ENCODE measurements at regions not wholly inside any gene's neighbourhood (a gene's known extent, or its start where the extent isn't known, plus 50 kb on each side); places are given as distances from the start of the nearest gene placed in this dataset.

DNA sequence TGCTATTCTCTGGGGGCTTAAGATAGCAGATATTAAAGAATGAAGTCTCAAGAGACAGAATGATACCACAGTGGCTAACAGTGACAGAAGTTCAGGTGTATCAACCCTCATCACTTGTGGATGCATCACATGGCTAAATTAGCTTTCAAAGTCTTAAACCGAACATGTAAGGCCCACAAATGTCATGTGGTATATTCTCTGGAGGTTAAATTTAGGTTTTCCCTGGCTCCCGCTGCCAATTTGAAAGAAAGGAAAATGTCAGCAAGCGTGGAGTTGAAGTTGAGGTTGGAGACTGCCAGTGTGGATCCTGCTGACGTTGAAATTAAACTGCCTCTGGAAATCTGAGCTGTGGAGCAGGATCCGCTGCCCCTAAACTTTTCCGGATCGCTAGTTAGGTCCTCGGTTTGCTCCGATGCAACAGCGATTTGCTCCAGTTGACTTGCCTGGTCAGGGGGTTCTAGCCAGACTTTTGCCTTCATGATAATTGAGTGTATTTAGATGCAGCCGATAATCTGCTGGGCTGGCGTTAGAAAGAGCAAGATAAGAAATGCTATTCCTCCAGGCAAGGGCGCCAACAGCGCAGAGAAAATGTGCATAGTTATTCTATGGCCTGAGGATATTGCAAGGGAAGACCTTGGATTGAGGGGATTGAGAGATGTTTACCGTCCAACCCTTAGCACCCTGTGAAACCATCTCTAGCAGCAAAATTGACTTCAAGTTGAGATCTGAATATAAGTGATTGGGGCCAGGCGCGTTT, 443.9 kb downstream of the TMEM114 start:
- Histone ChIP-seq H3K4me3 (replicated peaks in 1 of 2; ENCODE audit: low read depth in 1 of 2, low read length in 2 of 2) (no peak overlapping the region), H3K4me1 (ENCODE audit: control insufficient read depth in 1 of 2, insufficient read depth in 2 of 2, low read length in 2 of 2) (no peaks in the 10 kb centered on the region), H3K27ac (ENCODE audit: low read depth, low read length) (no peak overlapping the region), H3K4me2 (ENCODE audit: low read length) (no peak overlapping the region), H3K36me3 (ENCODE audit: control insufficient read depth in 1 of 2, insufficient read depth in 2 of 2, low read length in 2 of 2) (no peaks in the 10 kb centered on the region), H3K27me3 (ENCODE audit: insufficient read depth, low read length) (no peaks in the 10 kb centered on the region), H3K9me3 (ENCODE audit: control insufficient read depth in 1 of 2, insufficient read depth in 1 of 2, low read depth in 1 of 2, low read length in 2 of 2) (no peaks in the 10 kb centered on the region; a peak in 1 of 4 replicates), H3K9me2 (ENCODE audit: insufficient read depth) (no peaks in the 10 kb centered on the region), H3K79me2 (ENCODE audit: insufficient read depth, low read length) (no peaks in the 10 kb centered on the region), H2AFZ (ENCODE audit: low read depth, low read length, poor library complexity, severe bottlenecking) (no peak overlapping the region), H3K9ac (ENCODE audit: low read length) (no peak overlapping the region), H4K20me1 (ENCODE audit: insufficient read depth) (no peaks in the 10 kb centered on the region)
- CTCF ChIA-PET = no interaction called here
- TF ChIP-seq EGR1 (IDR thresholded peaks at IDR 0.05; ENCODE audit: low read depth) (no peak), ELF1 (IDR thresholded peaks at IDR 0.05; ENCODE audit: borderline replicate concordance, low read depth) (no peak), SRF (IDR thresholded peaks at IDR 0.05; ENCODE audit: low read depth) (no peak), SIN3A (IDR thresholded peaks at IDR 0.05; ENCODE audit: low read depth) (no peak), JUND (IDR thresholded peaks at IDR 0.05) (no peak), CBX3 (IDR thresholded peaks at IDR 0.05; ENCODE audit: low read depth) (no peak)
- TF ChIP-seq, protein P1, sequence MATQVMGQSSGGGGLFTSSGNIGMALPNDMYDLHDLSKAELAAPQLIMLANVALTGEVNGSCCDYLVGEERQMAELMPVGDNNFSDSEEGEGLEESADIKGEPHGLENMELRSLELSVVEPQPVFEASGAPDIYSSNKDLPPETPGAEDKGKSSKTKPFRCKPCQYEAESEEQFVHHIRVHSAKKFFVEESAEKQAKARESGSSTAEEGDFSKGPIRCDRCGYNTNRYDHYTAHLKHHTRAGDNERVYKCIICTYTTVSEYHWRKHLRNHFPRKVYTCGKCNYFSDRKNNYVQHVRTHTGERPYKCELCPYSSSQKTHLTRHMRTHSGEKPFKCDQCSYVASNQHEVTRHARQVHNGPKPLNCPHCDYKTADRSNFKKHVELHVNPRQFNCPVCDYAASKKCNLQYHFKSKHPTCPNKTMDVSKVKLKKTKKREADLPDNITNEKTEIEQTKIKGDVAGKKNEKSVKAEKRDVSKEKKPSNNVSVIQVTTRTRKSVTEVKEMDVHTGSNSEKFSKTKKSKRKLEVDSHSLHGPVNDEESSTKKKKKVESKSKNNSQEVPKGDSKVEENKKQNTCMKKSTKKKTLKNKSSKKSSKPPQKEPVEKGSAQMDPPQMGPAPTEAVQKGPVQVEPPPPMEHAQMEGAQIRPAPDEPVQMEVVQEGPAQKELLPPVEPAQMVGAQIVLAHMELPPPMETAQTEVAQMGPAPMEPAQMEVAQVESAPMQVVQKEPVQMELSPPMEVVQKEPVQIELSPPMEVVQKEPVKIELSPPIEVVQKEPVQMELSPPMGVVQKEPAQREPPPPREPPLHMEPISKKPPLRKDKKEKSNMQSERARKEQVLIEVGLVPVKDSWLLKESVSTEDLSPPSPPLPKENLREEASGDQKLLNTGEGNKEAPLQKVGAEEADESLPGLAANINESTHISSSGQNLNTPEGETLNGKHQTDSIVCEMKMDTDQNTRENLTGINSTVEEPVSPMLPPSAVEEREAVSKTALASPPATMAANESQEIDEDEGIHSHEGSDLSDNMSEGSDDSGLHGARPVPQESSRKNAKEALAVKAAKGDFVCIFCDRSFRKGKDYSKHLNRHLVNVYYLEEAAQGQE (IDR thresholded peaks at IDR 0.05; ENCODE audit: low read depth) = no peak
- RAD21 ChIA-PET (ENCODE audit: low non-redundant PET in 1 of 2, low total read pairs in 2 of 2, uncharacterized antibody in 2 of 2, unreplicated experiment in 2 of 2) = no interaction called here
- intact Hi-C loops (cut with micrococcal nuclease) = no loop called here
- POLR2A ChIA-PET = no interaction called here
- BruUV-seq (replicated peaks) = no TSS peak
- ATAC-seq (no peak), DNase-seq (ENCODE audit: low read depth, low spot score) (no peak)

Measured in HCT116 (cell line).